ENCODE measurements at regions not wholly inside any gene's neighbourhood (a gene's known extent, or its start where the extent isn't known, plus 50 kb on each side); places are given as distances from the start of the nearest gene placed in this dataset.
A peak's percentile ranks its signal among the peaks of the same experiment; 100 is the strongest.

- TF ChIP-seq CTCF (IDR thresholded peaks at IDR 0.05) = no peak
Measured at GRCh38 chr9:82538634-82539033, 524.3 kb downstream of the RASEF start.

GRCh38 chr9:82539146-82539545 is 523.8 kb downstream of the RASEF start:
- TF ChIP-seq CTCF (IDR thresholded peaks at IDR 0.05) = no peak

- no peak for TF ChIP-seq CTCF (IDR thresholded peaks at IDR 0.05)
Measured at GRCh38 chr9:82539856-82540579, 522.9 kb downstream of the RASEF start.

- no peak for TF ChIP-seq CTCF (IDR thresholded peaks at IDR 0.05)
Measured at GRCh38 chr9:82543726-82544125, 519.2 kb downstream of the RASEF start.

DNA sequence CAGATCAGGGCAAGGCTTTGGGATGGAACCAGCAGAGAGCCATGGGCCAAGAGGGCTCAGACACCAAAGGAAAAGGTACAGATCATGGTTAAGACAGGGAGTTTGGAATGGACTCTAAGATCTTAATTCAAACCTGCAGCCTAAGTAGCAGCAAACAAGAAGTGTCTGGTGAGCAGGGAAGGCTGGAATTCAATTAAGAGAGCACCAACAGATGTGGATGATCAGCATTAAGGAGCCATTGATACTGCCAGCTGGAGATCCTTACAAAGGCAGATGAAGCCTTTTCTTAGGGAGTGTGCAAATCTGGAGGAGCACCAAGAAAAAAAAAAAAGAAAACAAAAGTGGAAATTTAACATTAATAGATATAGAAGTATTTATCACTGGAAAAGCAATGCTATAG is 516.8 kb downstream of the RASEF start:
- TF ChIP-seq CTCF (IDR thresholded peaks at IDR 0.05) = no peak

DNA sequence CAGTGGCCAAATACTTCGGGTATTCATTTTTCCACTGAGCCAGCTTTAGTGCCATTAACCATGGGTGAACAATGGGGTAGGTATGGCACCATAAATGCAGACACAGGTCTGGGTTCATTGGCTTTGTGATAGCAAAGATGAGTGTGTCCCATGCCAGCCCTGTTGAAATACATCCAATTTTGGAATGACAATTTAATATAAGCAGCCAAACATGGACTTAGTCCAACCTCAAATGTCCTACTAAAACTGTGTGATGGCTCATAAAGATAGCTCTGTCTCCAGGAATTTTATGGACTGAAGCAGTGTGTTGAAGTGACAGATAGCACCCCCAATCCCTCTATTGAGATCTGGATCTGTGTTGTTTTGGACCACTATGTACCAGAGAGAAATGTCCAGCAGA is 514.9 kb downstream of the RASEF start:
- no peak for TF ChIP-seq CTCF (IDR thresholded peaks at IDR 0.05)

- TF ChIP-seq CTCF (IDR thresholded peaks at IDR 0.05) = peak; percentile 40; the same call in 1 of the 2 replicates
Measured at GRCh38 chr9:82549174-82549821, 513.6 kb downstream of the RASEF start.
